ENCODE measurements at regions not wholly inside any gene's neighbourhood (a gene's known extent, or its start where the extent isn't known, plus 50 kb on each side); places are given as distances from the start of the nearest gene placed in this dataset.

- Histone ChIP-seq H3K27ac (ENCODE audit: extremely low read length, insufficient read depth, low read length) (no peak overlapping the region), H3K4me1 (ENCODE audit: insufficient read depth, low read length) (no peaks in the 10 kb centered on the region), H4K20me1 (ENCODE audit: insufficient read depth, low read length) (no peaks in the 10 kb centered on the region), H3K9ac (ENCODE audit: insufficient read depth, low read depth, low read length) (no peak overlapping the region), H3K36me3 (replicated peaks in 1 of 2; ENCODE audit: control insufficient read depth in 1 of 2, insufficient read depth in 2 of 2, low read length in 2 of 2) (no peaks in the 10 kb centered on the region), H3K9me3 (ENCODE audit: low read length) (peaks cover 77% of the 10 kb centered on the region), H3K79me2 (ENCODE audit: insufficient read depth, low read length) (no peaks in the 10 kb centered on the region), H2AFZ (ENCODE audit: low read length) (no peak overlapping the region), H3K4me3 (replicated peaks in 1 of 3; ENCODE audit: insufficient read depth in 1 of 3, low read depth in 2 of 3, low read length in 3 of 3) (no peak overlapping the region), H3K4me2 (ENCODE audit: low read depth, low read length) (no peak overlapping the region), H3K27me3 (ENCODE audit: control insufficient read depth in 1 of 2, insufficient read depth in 2 of 2, low read length in 2 of 2) (no peaks in the 10 kb centered on the region)
- FAIRE-seq (no peak), ATAC-seq (no peak), DNase-seq (ENCODE audit: low spot score) (no peak)
- in situ Hi-C loops (cut with HindIII; ENCODE audit: extremely low pct_ligation_motif_present, low pct_unique_long_range_greater_than_20kb) = no loop called here
- no TSS peak for BruUV-seq (replicated peaks)
- ChIA-PET POLR2A (no interaction called here), CTCF (ENCODE audit: low intra/inter-chr PET ratio, low total read pairs) (no interaction called here)
- WGBS (ENCODE audit: low lambda C conversion rate) = 29% methylated on average over 1 of the region's 6 CpGs
- no peak for TF ChIP-seq ZNF792 (CRISPR knock-in tag; IDR thresholded peaks at IDR 0.05)
- TF ChIP-seq ARID2 (CRISPR knock-in tag; IDR thresholded peaks at IDR 0.05; ENCODE audit: borderline replicate concordance) = no peak
- TF ChIP-seq NFYC (CRISPR knock-in tag; IDR thresholded peaks at IDR 0.05) = no peak
- intact Hi-C loops (cut with micrococcal nuclease; ENCODE audit: unreplicated experiment) = no loop called here
Measured at GRCh38 chr7:53602817-53603418, 567.5 kb downstream of the POM121L12 start.

DNA sequence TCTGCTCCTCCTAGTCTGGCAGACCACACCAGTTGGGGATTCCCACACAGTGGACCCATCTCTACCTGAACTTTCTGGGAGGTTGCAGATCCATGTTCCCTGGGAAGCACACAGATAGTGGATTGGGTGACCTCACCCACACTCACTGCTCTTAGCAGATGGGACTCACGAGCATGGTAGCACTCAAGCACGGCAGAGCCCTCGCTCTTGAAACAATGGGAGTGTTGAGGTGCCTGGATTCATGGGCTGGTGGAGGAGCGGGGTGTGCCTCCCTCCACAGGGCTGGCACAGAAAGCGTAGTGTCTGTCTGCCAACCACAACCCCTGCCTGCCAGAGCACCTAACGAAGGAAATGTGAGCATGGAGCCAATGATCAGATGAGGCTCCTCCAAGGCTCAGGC lies 568.0 kb downstream of the POM121L12 start:
- no TSS peak for BruUV-seq (replicated peaks)
- WGBS (ENCODE audit: low lambda C conversion rate) = 0% methylated on average over 1 of the region's 6 CpGs
- Histone ChIP-seq H3K27me3 (ENCODE audit: control insufficient read depth in 1 of 2, insufficient read depth in 2 of 2, low read length in 2 of 2) (no peaks in the 10 kb centered on the region), H3K4me3 (replicated peaks in 1 of 3; ENCODE audit: insufficient read depth in 1 of 3, low read depth in 2 of 3, low read length in 3 of 3) (no peak overlapping the region), H3K4me2 (ENCODE audit: low read depth, low read length) (no peak overlapping the region), H4K20me1 (ENCODE audit: insufficient read depth, low read length) (no peaks in the 10 kb centered on the region), H3K79me2 (ENCODE audit: insufficient read depth, low read length) (no peaks in the 10 kb centered on the region), H3K9ac (ENCODE audit: insufficient read depth, low read depth, low read length) (no peak overlapping the region), H3K27ac (ENCODE audit: extremely low read length, insufficient read depth, low read length) (no peak overlapping the region), H2AFZ (ENCODE audit: low read length) (no peak overlapping the region), H3K4me1 (ENCODE audit: insufficient read depth, low read length) (no peaks in the 10 kb centered on the region), H3K36me3 (replicated peaks in 1 of 2; ENCODE audit: control insufficient read depth in 1 of 2, insufficient read depth in 2 of 2, low read length in 2 of 2) (no peaks in the 10 kb centered on the region), H3K9me3 (ENCODE audit: low read length) (peaks cover 74% of the 10 kb centered on the region)
- POLR2A ChIA-PET = no interaction called here
- no peak for ATAC-seq
- in situ Hi-C loops (cut with HindIII; ENCODE audit: extremely low pct_ligation_motif_present, low pct_unique_long_range_greater_than_20kb) (no loop called here), intact Hi-C loops (cut with micrococcal nuclease; ENCODE audit: unreplicated experiment) (no loop called here)
- no peak for TF ChIP-seq ZFP36 (IDR thresholded peaks at IDR 0.05; ENCODE audit: borderline replicate concordance, low read depth, low read length, partially characterized antibody)
- TF ChIP-seq ZNF44 (CRISPR knock-in tag; IDR thresholded peaks at IDR 0.05) = no peak
- no peak for TF ChIP-seq DMTF1 (CRISPR knock-in tag; IDR thresholded peaks at IDR 0.05)
- TF ChIP-seq SP1 (IDR thresholded peaks at IDR 0.05) = no peak
- TF ChIP-seq SP1 (CRISPR knock-in tag; IDR thresholded peaks at IDR 0.05) = no peak
- no peak for TF ChIP-seq ZNF441 (CRISPR knock-in tag; IDR thresholded peaks at IDR 0.05; ENCODE audit: borderline replicate concordance)
- TF ChIP-seq, protein P1, sequence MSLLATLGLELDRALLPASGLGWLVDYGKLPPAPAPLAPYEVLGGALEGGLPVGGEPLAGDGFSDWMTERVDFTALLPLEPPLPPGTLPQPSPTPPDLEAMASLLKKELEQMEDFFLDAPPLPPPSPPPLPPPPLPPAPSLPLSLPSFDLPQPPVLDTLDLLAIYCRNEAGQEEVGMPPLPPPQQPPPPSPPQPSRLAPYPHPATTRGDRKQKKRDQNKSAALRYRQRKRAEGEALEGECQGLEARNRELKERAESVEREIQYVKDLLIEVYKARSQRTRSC (CRISPR knock-in tag; IDR thresholded peaks at IDR 0.05; ENCODE audit: low read depth) = no peak
- TF ChIP-seq FOXO1 (CRISPR knock-in tag; IDR thresholded peaks at IDR 0.05) = no peak
- no peak for TF ChIP-seq SRF (IDR thresholded peaks at IDR 0.05; ENCODE audit: low read depth, low read length)
- TF ChIP-seq PRMT3 (CRISPR knock-in tag; IDR thresholded peaks at IDR 0.05; ENCODE audit: borderline replicate concordance, low read depth) = no peak
- DNase-seq (ENCODE audit: low spot score) = no peak
- FAIRE-seq = no peak
- CTCF ChIA-PET (ENCODE audit: low intra/inter-chr PET ratio, low total read pairs) = no interaction called here
